GM21390 (cell line): ENCODE measurements at regions not wholly inside any gene's neighbourhood (a gene's known extent, or its start where the extent isn't known, plus 50 kb on each side); places are given as distances from the start of the nearest gene placed in this dataset.

ENCODE experiments used
- ATAC-seq: cut with Tn5 transposase; IDR thresholded peaks from one replicate; pipeline ENCODE4 v1.9.1; 2021; ENCODE audit not compliant: unreplicated experiment

- ATAC-seq = no peak
These were observed 368.7 kb upstream of the PROK2 start for GRCh38 chr3:72153477-72154314.

- ATAC-seq = no peak
These were observed 367.9 kb upstream of the PROK2 start for GRCh38 chr3:72152551-72153476.

GRCh38 chr3:72151465-72152238 is 366.7 kb upstream of the PROK2 start:
- ATAC-seq = no peak

- ATAC-seq = no peak
These were observed 365.9 kb upstream of the PROK2 start for GRCh38 chr3:72150634-72151412.

- no peak for ATAC-seq
These were observed 364.8 kb upstream of the PROK2 start for GRCh38 chr3:72149645-72150300.

- ATAC-seq = no peak
These were observed 362.7 kb upstream of the PROK2 start for GRCh38 chr3:72147600-72147999.

- no peak for ATAC-seq
These were observed 360.8 kb upstream of the PROK2 start for GRCh38 chr3:72145506-72146380.

GRCh38 chr3:72144773-72145505 is 360.0 kb upstream of the PROK2 start:
- ATAC-seq = peak; percentile 75

GRCh38 chr3:72143966-72144717 is 359.2 kb upstream of the PROK2 start:
- no peak for ATAC-seq

- ATAC-seq = no peak
These were observed 358.4 kb upstream of the PROK2 start for GRCh38 chr3:72143322-72143721.

- ATAC-seq = no peak
These were observed 357.1 kb upstream of the PROK2 start for GRCh38 chr3:72142028-72142427.

- ATAC-seq = no peak
These were observed 356.3 kb upstream of the PROK2 start for GRCh38 chr3:72141264-72141663.

- no peak for ATAC-seq
These were observed 354.4 kb upstream of the PROK2 start for GRCh38 chr3:72139316-72139715.

GRCh38 chr3:72137865-72138861 is 353.2 kb upstream of the PROK2 start:
- ATAC-seq = no peak

GRCh38 chr3:72135636-72136035 is 350.7 kb upstream of the PROK2 start:
- no peak for ATAC-seq

- ATAC-seq = peak; percentile 61
These were observed 350.1 kb upstream of the PROK2 start for GRCh38 chr3:72134989-72135451.
